GOT3 (cell line): ENCODE measurements at regions not wholly inside any gene's neighbourhood (a gene's known extent, or its start where the extent isn't known, plus 50 kb on each side); places are given as distances from the start of the nearest gene placed in this dataset.

Experiments used
- DNase-seq: peaks from one replicate; lab custom pipeline; 2025; ENCODE audit warnings: mixed read lengths; lab: John Stamatoyannopoulos, UW

- DNase-seq: no peak
Observed at GRCh38 chr5:68161156-68161555, 54.4 kb upstream of the PIK3R1 start.

GRCh38 chr5:68159224-68159951, 56.2 kb upstream of the PIK3R1 start:
- no peak for DNase-seq

- no peak for DNase-seq
Observed at GRCh38 chr5:68155940-68156339, 59.6 kb upstream of the PIK3R1 start.

DNA sequence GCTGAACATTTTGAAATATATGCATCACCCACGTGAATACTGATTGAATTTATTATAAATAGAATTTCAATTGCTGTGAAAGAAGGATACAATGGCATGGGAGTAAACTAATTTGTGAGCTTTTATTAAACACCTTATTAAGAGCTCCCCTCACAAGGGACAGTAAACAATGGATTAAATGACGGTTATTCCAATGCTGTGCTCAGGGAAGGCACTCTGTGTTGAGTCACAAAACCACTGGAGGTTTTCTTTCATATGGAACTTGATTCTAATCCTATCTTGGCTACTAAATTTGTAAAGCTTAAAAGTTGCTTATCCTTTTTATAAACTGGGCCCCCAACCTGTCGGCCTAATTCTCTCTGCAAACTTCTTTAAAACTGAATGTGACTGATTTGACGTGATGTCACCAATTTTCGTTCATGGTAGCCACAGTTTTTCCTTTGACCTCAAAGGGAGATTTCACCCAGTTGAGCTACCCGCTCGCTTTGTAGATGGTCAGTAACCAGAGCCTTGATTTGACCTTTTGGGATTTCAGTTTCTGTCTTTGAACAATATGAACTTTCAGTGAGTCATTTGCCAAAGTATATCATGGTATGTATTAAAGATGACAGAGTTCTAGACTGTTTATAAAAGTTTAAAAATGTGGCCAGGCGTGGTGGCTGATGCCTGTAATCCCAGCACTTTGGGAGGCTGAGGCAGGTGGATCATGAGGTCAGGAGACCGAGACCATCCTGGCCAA, 61.3 kb upstream of the PIK3R1 start:
- no peak for DNase-seq

- DNase-seq: no peak
Observed at GRCh38 chr5:68151812-68152211, 63.7 kb upstream of the PIK3R1 start.

DNA sequence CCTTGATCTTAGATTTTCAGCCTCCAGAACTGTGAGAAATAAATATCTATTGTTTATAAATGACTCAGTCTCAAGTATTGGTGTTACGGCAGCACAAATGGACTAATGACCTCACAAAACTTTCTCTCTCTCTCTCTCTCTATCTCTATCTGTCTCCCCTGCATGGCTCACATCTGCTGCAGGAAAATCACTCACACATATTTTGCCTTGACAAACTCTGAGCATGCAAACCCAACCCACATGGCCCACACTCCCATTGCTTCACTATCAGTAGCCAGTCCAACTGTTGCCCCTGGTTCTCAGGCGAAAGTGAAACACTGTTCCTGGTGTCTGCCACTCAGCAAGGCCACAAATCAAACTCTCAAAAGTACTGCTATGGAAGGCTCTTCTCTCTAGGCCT, 66.4 kb upstream of the PIK3R1 start:
- DNase-seq: no peak

- no peak for DNase-seq
Observed at GRCh38 chr5:68148096-68148495, 67.5 kb upstream of the PIK3R1 start.

DNA sequence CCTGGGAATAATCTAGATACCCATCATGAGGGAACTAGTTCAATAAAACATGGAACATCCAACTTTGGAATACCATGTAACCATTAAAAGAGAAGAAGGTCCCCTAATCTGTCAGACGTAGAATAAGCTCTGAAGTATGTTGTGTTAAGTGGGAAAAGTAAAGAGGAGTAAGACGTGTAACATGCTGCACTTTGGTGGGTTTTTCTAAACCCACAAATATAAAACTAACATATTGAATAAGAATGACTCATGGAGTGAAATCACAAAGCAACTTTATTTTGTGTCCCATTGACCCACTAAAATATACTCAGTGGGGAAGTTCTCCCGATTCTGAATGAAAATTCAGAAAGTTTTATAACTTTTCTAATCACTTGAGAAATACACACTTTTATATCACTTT, 67.9 kb upstream of the PIK3R1 start:
- no peak for DNase-seq

- no peak for DNase-seq
Observed at GRCh38 chr5:68141494-68141893, 74.1 kb upstream of the PIK3R1 start.

- no peak for DNase-seq
Observed at GRCh38 chr5:68140763-68141162, 74.8 kb upstream of the PIK3R1 start.

DNA sequence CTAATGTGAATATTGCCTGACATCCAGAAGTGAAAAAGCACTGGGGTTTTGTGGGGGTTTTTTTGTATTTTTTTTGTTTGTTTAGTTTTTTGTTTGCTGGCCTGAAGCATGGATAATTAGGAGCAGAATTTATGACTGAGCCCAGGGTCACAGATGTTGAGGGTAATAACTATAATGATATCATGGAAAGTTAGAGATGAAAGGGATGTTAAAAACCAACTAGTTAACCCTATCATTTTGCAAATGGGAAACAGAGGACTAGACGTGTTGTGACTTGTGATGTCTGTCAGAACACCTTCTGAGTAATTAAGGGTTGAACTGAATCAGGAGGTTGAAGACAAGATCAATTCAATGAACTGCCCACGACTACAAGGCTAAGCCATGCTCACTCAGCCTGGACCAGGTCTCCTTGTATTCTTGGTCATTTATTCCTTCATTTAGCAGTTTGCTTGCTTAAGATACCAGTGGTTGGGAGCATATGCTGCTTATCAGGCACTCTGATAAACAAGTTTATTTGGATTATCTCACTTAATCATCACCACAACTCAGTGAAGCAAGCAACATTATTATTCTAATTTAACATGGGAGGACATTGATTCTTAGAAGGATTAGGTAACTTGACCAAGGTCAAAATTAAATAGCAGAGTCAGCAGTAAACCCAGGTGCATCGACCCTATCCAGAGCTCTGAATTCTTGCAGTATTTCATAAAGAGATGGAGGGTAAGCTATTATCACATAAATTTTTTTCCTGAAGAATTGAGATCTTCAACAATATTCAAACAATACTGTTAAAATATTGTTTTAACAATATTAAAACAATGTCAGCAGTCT, 75.7 kb upstream of the PIK3R1 start:
- DNase-seq: no peak

- no peak for DNase-seq
Observed at GRCh38 chr5:68137511-68138140, 77.9 kb upstream of the PIK3R1 start.

GRCh38 chr5:68134669-68135313, 80.8 kb upstream of the PIK3R1 start:
- no peak for DNase-seq

DNA sequence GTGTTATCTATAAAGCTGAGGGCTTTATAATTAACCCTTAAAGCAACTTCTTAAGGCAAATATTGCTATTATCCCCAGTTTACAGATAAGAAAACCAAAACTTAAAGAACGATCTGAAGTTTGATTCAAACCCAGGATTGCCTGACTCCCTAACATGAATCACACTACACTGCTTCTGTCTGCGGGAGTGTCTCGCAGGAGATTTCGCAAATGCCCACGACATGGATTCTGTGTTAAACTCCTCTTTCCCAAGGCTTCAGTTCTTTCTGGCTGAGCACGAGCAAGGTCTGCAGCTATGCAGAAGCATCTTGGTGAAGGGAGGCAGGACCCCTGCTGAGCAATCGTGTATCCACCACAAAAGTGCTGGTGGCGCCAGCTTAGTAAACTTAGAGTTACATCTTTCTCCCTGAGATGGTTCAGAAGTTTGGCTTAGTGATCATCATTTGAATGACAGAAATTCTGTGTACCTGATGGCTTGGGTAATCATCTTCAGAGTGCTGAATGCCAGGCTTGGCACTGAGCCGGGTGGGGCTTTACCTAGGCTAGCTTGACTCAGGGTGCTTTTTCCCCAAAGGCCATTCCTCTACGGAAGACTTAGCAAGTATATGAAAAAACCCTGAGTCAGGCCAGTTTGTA, 81.4 kb upstream of the PIK3R1 start:
- no peak for DNase-seq

DNA sequence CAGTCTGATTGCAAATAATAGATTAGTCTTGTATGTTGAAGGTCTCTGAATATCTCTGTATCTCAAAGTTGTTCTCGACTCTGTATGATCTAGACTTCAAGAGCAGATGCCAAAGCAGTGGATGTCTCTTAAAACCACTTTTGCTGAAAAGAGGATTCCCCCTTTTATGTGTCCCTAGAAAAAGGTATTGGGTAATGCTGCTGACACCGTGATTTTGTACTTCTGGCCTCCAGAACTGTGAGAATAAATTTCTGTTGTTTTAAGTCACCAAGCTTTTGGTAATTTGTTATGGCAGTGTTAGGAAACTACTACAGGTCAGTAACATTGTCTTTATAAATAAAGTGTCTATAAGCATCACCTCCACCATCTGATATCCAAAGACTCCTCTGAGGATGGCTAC, 85.3 kb upstream of the PIK3R1 start:
- no peak for DNase-seq

DNA sequence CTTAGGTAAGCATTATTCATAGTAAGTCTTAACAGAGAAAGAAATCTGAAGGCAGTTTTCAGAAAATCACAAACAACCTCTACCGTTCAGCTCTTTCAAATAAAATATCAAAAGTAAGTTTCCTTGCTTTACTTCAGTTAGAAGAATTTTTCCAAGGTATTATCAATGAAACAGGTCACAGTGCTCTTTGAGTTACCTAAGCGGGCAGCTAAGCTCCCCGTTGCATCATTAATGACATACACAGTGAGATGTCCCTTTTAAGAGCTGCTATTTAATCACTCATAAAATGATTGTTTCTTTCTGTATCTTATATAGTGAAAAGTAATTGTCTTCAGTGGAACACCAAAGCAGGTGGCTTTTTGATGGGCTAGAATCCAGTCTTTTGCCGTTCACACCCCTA, 86.2 kb upstream of the PIK3R1 start:
- no peak for DNase-seq

DNA sequence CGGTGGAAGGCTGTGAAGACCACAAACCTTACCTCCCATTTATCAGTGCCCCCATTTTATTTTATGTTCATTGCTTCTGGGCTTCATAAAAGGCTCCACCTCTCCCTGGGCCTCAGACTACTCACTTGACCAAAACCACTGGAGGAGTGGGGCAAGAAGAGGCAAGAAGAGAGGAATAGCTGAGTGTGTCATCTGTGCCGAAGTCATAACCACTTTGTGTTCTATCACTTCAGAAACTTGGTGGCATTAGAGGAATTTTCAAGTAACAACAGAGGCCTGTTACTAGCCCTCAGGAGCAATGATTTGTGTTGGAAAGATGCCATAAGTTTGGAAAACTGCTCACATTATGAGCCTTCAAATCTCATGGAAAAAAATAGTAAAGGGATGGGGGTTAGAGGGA, 88.7 kb upstream of the PIK3R1 start:
- no peak for DNase-seq

DNA sequence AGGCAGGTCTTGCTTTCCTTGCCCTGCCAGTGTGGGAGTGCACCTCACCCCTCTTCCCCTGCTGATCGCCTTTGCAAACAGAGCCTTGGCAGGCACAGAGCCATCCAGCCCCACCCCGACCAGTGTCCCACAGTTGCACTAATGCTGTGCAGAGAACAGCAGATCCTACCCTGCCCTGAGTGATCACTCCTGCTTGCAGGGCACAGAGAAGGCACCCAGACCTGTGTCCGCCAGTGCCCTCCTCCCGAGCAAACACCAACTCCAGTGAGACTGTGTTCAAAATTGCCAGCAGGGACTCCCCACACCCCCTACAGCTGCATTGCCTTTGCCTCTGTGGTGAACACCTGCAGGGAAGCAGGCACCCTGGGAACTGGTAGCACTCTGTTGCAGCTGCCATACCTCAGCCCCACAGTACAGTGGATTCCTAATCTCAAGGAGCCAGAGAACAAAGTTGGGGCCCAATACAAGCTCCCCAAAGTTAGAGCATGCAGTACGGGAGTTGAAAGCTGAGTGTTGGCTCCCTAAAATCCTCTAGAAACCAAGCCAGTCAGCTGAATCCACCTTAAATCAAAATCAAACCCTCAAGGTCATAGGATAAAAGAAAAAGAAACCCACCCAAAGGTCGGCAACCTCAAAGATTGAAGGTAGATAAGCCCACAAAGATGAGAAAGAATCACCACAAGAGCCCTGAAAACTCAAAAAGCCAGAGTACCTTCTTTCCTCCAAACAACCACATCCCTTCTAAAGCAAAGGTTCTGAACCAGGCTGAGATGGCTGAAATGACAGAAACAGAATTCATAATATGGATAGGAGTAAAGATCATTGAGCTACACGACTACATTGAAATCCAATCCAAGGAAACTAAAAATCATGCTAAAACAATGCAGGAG, 92.9 kb upstream of the PIK3R1 start:
- DNase-seq: no peak

- DNase-seq: no peak
Observed at GRCh38 chr5:68116868-68117411, 98.6 kb upstream of the PIK3R1 start.

- DNase-seq: no peak
Observed at GRCh38 chr5:68116408-68116807, 99.1 kb upstream of the PIK3R1 start.
